Sigmoid colon (tissue), 6 donors: ENCODE measurements at regions not wholly inside any gene's neighbourhood (a gene's known extent, or its start where the extent isn't known, plus 50 kb on each side); places are given as distances from the start of the nearest gene placed in this dataset.

Experiments used
- DNase-seq: peaks from one replicate; pipeline ENCODE4 v3.0.0-alpha.2; 2019
- H3K27ac ChIP-seq, 4 donors: fragments of 200-600 bp; sonication (generic); one replicate each; pipeline ENCODE4 v1.5.1; 2016 to 2019; ENCODE audit warnings: mild to moderate bottlenecking in 1 of 4
- H3K27me3 ChIP-seq, 3 donors: fragments of 200-600 bp; sonication (generic); one replicate each; pipeline ENCODE4 v1.5.1; 2019; ENCODE audit warnings: mild to moderate bottlenecking in 1 of 3
- H3K36me3 ChIP-seq, 4 donors: fragments of 200-600 bp; sonication (generic); one replicate each; pipeline ENCODE4 v1.5.1; 2016 to 2019
- H3K4me1 ChIP-seq, 4 donors: fragments of 200-600 bp; sonication (generic); one replicate each; pipeline ENCODE4 v1.5.1; 2017 to 2019
- H3K4me3 ChIP-seq, 4 donors: fragments of 200-600 bp; sonication (generic); one replicate each; pipeline ENCODE4 v1.5.1; 2017 to 2019; ENCODE audit warnings: mild to moderate bottlenecking in 2 of 4, moderate library complexity in 1 of 4
- H3K9me3 ChIP-seq, 4 donors: fragments of 200-600 bp in 3 of 4; sonication (generic) in 3 of 4; one replicate each; pipeline versions ENCODE4 v1.5.1 to v1.6.1; 2013 to 2019
- EP300 ChIP-seq, 4 donors: sonication (generic); formaldehyde crosslinking; IDR thresholded peaks; one replicate each; pipeline ENCODE4 v1.6.1; 2017; ENCODE audit warnings: antibody characterized with exemption in 4 of 4
- POLR2A ChIP-seq, 2 donors: fragments of 450-650 bp; IDR thresholded peaks; one replicate each; pipeline ENCODE4 v1.6.1; 2016; ENCODE audit warnings: antibody characterized with exemption in 2 of 2, mild to moderate bottlenecking in 2 of 2, moderate library complexity in 2 of 2
- POLR2AphosphoS5 ChIP-seq, 4 donors: sonication (generic); formaldehyde crosslinking; IDR thresholded peaks; one replicate each; pipeline ENCODE4 v1.6.1; 2017; ENCODE audit warnings: antibody characterized with exemption in 4 of 4
- WGBS, 2 donors: extraction: QIAGEN DNeasy Blood & Tissue Kit; methylation state at CpG; one replicate each; pipeline ENCODE4 v1.1.7; 2013; 5-methylcytosine and 5-hydroxymethylcytosine counted together
- intact Hi-C: fragments of 100-400 bp; cut with DNase I; formaldehyde crosslinking; loops from one replicate; pipeline ENCODE4 v1.15.1; 2023
- TF ChIP-seq, protein P1 (sequence below), 4 experiments: fragments of 450-650 bp in 3 of 4; fragments of 200-600 bp in 1 of 4; IDR thresholded peaks; one replicate each; pipeline ENCODE4 v1.5.1; 2016 to 2019; ENCODE audit warnings: antibody characterized with exemption in 4 of 4, mild to moderate bottlenecking in 3 of 4, moderate library complexity in 2 of 4
- donor health status: healthy with polysubstance abuse.
- donor health status: healthy.

DNA sequence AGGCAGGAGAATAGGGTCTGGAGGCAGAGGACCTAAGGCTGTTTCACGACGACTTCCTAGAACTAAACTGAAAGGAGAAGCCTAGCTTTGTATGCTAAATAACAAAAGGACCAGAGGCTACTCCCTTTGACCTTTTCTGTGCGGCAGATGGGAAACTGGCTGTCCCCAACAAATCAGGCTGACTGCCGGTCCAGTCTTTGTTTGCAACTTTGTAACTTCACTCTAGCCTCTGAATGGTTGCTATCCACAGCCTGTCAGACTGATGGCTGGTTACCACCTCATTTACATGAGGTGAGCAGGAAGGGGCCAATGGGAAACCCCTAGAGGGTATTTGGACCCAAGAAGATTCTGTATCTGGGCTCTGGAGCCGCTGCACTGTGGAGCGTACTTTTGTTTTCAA, 132.6 kb upstream of the SHH start:
- H3K4me1 ChIP-seq = no peaks in the 10 kb centered on the region
- H3K9me3 ChIP-seq = no peaks in the 10 kb centered on the region
- WGBS, 2 donors = 92 to 93% methylated on average over 6 of the region's 6 CpGs
- DNase-seq = no peak
- no peaks in the 10 kb centered on the region for H3K36me3 ChIP-seq
- no peak for TF ChIP-seq EP300 (IDR thresholded peaks at IDR 0.05)
- TF ChIP-seq POLR2A (IDR thresholded peaks at IDR 0.05) = no peak
- TF ChIP-seq, protein P1, sequence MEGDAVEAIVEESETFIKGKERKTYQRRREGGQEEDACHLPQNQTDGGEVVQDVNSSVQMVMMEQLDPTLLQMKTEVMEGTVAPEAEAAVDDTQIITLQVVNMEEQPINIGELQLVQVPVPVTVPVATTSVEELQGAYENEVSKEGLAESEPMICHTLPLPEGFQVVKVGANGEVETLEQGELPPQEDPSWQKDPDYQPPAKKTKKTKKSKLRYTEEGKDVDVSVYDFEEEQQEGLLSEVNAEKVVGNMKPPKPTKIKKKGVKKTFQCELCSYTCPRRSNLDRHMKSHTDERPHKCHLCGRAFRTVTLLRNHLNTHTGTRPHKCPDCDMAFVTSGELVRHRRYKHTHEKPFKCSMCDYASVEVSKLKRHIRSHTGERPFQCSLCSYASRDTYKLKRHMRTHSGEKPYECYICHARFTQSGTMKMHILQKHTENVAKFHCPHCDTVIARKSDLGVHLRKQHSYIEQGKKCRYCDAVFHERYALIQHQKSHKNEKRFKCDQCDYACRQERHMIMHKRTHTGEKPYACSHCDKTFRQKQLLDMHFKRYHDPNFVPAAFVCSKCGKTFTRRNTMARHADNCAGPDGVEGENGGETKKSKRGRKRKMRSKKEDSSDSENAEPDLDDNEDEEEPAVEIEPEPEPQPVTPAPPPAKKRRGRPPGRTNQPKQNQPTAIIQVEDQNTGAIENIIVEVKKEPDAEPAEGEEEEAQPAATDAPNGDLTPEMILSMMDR (IDR thresholded peaks at IDR 0.05) = no peak
- TF ChIP-seq POLR2AphosphoS5 (IDR thresholded peaks at IDR 0.05) = no peak
- H3K27me3 ChIP-seq = peaks cover 0 to 8% (median 0%) of the 10 kb centered on the region in 3 donors
- H3K4me3 ChIP-seq = no peak overlapping the region
- intact Hi-C loops = no loop called here
- H3K27ac ChIP-seq = no peak overlapping the region

DNA sequence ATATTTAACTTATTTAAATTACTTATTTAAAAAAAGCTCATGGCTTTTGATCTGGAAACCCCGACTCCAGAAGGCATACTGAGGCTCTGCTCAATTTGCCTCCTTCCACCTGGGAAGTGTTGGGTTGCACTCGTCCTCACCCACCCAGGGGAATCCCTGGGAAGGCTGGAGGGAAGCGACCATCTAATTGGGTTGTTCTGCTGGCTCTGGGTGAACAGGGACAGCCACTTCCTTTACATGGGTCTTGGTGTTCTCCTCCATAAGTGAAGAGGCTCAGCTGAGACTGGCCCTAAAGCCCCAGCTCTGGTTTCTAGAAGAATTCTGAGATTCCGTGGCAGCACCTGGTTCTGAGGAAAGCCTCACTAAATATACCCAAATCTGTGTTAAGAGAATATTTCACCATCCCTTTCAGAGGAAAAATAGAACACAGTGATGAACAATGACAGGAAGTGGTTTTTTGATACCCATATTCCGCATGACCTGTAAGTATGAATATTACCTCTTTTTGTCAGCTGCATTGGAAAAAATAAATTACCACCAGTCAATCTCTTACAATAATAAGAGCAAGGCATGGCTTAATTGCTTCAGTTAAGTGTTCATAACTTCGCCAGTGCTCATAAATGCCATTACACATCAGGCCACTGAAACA, 131.1 kb upstream of the SHH start:
- DNase-seq = no peak
- peaks cover 0 to 1% (median 0%) of the 10 kb centered on the region in 4 donors for H3K9me3 ChIP-seq
- H3K36me3 ChIP-seq = no peaks in the 10 kb centered on the region
- H3K27me3 ChIP-seq = peaks cover 0 to 8% (median 0%) of the 10 kb centered on the region in 3 donors
- H3K27ac ChIP-seq = no peak overlapping the region
- intact Hi-C loops = no loop called here
- H3K4me3 ChIP-seq = no peak overlapping the region
- H3K4me1 ChIP-seq = no peaks in the 10 kb centered on the region
- TF ChIP-seq, protein P1 (IDR thresholded peaks at IDR 0.05) = no peak
- TF ChIP-seq POLR2A (IDR thresholded peaks at IDR 0.05) = no peak
- 67 to 75% methylated on average over 6 of the region's 6 CpGs for WGBS, 2 donors

- 85 to 87% methylated on average over 20 of the region's 20 CpGs for WGBS, 2 donors
- Histone ChIP-seq H3K27me3 (peaks cover 0 to 14% (median 0%) of the 10 kb centered on the region in 3 donors), H3K9me3 (peaks cover 0 to 1% (median 0%) of the 10 kb centered on the region in 4 donors), H3K36me3 (no peaks in the 10 kb centered on the region), H3K27ac (no peak overlapping the region), H3K4me3 (no peak overlapping the region), H3K4me1 (no peaks in the 10 kb centered on the region)
- intact Hi-C loops = no loop called here
- TF ChIP-seq, protein P1 (IDR thresholded peaks at IDR 0.05) = no peak
- TF ChIP-seq POLR2A (IDR thresholded peaks at IDR 0.05) (no peak), EP300 (IDR thresholded peaks at IDR 0.05) (no peak), POLR2AphosphoS5 (IDR thresholded peaks at IDR 0.05) (no peak)
- DNase-seq = peak; percentile 57
Observed at GRCh38 chr7:155942226-155942950, 130.1 kb upstream of the SHH start.

DNA sequence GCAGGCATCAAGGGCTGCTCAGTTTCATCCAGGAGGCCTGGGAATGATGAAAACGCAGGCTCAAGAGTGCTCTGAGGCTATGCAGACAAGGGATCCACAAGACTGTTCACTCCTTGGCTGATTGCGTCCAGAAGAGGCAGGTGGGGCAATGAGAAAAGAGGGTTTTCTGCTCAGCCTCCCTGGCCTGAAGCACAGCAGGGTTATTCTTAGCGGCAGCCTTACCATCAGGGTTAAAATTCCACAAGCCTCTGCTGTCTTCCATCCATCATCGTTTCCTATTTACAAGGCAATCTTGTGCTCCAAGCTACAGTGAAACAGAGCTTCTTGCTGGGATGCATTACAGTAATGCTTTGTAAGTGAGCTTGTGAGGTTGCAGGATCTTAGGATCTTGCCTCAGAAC, 129.4 kb upstream of the SHH start:
- Histone ChIP-seq H3K4me1 (no peaks in the 10 kb centered on the region), H3K9me3 (peaks cover 0 to 1% (median 0%) of the 10 kb centered on the region in 4 donors), H3K36me3 (no peaks in the 10 kb centered on the region), H3K4me3 (no peak overlapping the region), H3K27ac (no peak overlapping the region), H3K27me3 (peaks cover 0 to 15% (median 0%) of the 10 kb centered on the region in 3 donors)
- intact Hi-C loops = no loop called here
- DNase-seq = peak; percentile 22
- WGBS, 2 donors = 42 to 60% methylated on average over 4 of the region's 4 CpGs
- TF ChIP-seq, protein P1 (IDR thresholded peaks at IDR 0.05) = no peak
- no peak for TF ChIP-seq POLR2AphosphoS5 (IDR thresholded peaks at IDR 0.05)
